HS-27A (cell line): ENCODE measurements at regions not wholly inside any gene's neighbourhood (a gene's known extent, or its start where the extent isn't known, plus 50 kb on each side); places are given as distances from the start of the nearest gene placed in this dataset.
A peak's percentile ranks its signal among the peaks of the same experiment; 100 is the strongest.
"Not testable (repeated sequence)": the region's sequence is repeated elsewhere in the genome, so short reads cannot be mapped to it uniquely, and the experiment has no call there.

Experiments
- DNase-seq: peaks from one replicate; pipeline ENCODE4 v3.0.0-alpha.2; 2012; ENCODE audit warnings: low read depth, missing footprints

GRCh38 chr17:53330756-53331155 lies 492.0 kb upstream of the KIF2B start:
- DNase-seq: no peak

DNA sequence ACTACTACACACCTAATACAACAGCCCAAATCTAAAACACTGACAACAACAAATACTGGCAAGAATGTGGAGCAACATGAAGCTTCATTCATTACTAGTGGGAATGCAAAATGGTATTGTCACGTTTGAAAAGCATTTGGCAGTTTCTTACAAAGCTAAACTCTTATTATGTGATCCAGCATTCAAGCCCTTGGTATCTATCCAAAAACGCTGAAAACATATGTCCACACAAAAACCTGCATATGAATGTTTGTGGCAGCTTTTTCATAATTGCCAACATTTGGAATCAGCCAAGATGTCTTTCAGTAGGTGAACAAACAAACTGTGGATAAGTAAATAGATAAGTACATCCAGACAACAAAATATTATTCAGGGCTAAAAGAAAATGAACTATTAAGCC lies 501.1 kb upstream of the KIF2B start:
- no peak for DNase-seq

- no peak for DNase-seq
Measured at GRCh38 chr17:53319947-53320346, 502.8 kb upstream of the KIF2B start.

- no peak for DNase-seq
Measured at GRCh38 chr17:53316988-53317387, 505.7 kb upstream of the KIF2B start.

- DNase-seq: no peak
Measured at GRCh38 chr17:53316073-53316472, 506.7 kb upstream of the KIF2B start.

DNA sequence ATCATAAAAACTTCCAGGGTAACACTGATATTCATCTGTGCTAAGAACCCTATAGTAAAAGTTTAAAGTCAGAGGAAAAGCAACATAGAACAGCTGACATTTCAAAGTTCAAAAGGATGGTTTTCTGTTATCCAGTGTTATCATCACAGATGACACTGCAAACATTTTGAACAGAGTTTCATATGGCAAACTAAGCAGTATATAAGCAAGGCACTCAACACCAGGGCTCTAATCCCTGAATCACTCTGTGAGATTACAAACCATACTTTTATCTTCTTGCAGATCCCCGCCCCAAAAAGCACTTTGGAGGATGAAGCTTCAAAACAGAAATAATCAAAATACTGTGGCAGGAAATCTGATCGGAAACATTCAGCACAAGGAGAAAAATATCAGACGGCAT lies 508.2 kb upstream of the KIF2B start:
- DNase-seq: no peak

DNA sequence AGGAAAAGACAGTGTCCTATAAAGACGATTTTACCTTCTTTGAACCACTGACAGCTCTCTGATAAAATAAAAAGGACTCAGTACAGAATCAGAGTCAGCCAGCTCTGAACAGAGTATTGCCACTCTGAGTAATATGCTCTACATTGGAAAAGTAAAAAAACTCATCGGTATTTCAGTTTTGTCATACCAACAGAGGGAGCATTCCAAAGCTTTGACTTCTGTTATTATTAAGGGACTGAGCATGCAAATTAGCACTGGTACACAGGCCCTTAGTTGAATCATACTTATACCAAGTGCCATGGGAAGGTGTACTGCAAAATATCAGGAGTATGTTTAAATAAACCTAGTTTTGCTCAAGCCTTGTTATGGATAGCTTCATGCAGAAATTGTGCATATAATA lies 509.0 kb upstream of the KIF2B start:
- DNase-seq: peak; percentile 23

- DNase-seq: no peak
Measured at GRCh38 chr17:53278466-53278865, 544.3 kb upstream of the KIF2B start.

DNA sequence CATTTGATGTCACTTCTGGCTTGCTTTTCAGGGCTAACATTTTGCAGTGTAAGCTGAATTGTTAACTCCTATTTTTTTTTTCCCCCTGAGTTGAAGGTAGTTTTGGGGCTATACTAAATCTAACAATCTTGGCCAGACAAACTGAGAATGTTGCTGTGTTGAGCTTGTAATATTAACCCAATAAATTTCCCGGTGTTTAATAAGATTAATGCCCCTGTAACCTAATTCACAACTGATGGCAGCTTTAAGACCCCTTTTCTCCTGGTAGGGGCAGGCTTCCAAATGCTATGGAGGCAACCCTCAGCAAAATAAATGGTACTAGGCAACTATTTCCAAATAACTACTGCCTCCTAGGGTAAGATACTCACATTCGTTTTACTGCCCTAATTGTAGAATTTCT lies 549.6 kb upstream of the KIF2B start:
- no peak for DNase-seq

DNA sequence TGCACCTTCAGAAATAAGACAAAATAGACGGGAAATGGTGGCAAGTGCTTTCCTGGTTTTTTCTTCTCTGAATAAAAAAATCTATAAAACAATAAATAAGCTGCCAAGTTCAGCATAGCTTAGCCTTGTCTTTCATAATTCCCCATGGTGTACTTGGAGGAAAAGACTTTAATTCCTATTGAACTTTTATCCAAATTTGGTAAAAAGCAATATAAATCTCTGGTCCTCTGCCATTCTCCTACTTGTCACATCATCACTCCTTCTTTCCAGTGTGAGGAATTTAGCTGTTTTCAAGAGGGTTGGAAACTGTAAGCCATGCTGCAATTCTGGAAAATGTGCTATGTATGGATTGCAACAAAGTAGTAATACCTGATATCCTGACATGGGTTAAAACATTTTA lies 551.8 kb upstream of the KIF2B start:
- DNase-seq: no peak

- DNase-seq: no peak
Measured at GRCh38 chr17:53264730-53265129, 558.0 kb upstream of the KIF2B start.

DNA sequence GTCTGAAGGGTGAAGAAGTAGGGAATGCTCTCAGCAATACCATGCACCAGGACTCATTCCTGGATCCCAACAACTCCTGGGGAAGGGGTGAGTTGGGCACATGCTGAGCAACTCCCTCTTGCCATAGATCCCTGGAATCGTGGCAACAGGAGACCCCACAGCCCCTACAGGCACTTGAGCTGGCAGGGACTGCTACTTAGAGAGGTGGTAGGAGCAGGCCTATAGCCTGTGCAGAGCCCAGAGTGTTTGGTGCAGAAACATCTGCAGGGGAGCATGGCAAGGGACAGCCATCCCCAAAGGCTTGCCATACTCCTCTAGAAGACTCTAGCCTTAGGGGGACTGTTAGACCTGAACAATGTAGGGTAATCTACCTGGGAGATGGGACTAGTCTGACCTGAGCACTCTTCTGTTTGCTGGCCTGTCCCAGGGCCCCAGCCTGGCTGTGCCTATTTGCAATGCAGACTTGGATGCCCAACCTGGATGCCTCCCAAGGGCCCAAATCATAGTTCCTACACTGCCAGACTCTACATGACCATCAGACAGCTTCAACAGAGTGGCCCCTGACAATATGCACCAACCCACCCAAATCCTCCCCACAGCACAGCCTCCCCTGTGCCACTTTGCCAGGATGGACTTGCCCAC lies 568.6 kb upstream of the KIF2B start:
- no peak for DNase-seq

- no peak for DNase-seq
Measured at GRCh38 chr17:53249036-53249435, 573.7 kb upstream of the KIF2B start.

GRCh38 chr17:53234138-53234537 lies 588.6 kb upstream of the KIF2B start:
- DNase-seq: no peak

DNA sequence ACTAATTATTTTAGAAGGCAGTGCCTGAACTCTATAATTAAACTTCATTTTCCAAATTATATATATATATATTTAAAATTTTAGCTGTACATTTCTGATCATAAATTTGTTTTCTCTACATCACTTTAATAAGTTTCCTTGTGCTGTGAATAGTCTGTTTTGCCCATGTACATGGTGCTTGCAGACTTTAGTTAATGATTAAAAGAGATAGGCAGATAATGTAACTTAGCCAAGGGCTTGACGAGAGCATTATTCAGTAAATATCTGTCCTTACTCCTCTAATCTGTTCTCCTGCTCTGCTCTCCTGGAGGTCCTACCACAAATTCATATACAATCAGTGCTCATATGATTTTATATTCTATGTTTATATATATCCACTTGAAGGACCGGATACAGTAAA lies 595.2 kb upstream of the KIF2B start:
- DNase-seq: no peak

- DNase-seq: no peak
Measured at GRCh38 chr17:53227111-53227510, 595.6 kb upstream of the KIF2B start.

- DNase-seq: no peak
Measured at GRCh38 chr17:53219821-53220220, 602.9 kb upstream of the KIF2B start.

GRCh38 chr17:53218723-53219122 lies 604.0 kb upstream of the KIF2B start:
- no peak for DNase-seq

DNA sequence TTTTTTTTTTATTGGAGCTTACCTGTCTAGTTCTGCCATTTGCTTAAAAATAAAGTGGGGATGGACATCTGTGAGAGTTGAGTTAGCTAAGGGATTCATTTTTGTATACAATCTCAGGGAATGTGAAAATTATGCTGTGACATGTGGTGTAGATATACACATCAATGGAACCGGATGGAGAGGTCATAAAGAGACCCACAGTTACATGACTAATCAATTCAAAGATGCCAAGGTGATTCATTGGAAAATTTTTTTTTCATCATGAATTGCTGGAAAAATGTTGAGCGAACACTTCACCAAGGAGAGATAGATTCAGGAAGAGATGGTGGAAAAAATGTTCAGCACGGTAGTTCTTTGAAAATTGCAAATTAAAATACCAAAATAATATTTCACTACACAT lies 605.4 kb upstream of the KIF2B start:
- no peak for DNase-seq

- DNase-seq: not testable (repeated sequence)
Measured at GRCh38 chr17:53208935-53209334, 613.8 kb upstream of the KIF2B start.

GRCh38 chr17:53193044-53193443 lies 629.7 kb upstream of the KIF2B start:
- DNase-seq: no peak

GRCh38 chr17:53191878-53192277 lies 630.8 kb upstream of the KIF2B start:
- DNase-seq: no peak

GRCh38 chr17:53186001-53186400 lies 636.7 kb upstream of the KIF2B start:
- DNase-seq: no peak

- no peak for DNase-seq
Measured at GRCh38 chr17:53176629-53177028, 646.1 kb upstream of the KIF2B start.

DNA sequence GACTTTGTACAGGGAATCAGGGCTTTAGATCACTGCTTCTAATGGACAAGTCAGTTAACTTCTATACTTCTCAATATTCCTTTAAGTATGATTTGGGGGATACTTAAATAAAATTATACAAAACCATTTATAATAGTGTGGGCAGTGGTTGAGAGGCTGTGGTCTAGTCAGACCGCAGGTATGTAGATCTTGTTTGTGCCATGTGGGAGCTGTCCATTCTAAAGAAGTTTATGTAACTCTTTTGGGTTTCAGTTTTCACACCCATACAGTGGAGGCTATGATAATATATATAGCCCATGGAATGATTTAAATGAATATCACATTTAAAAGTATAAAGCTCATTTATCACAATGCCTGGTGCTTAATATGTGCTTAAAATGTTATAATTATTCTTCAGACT lies 654.3 kb upstream of the KIF2B start:
- DNase-seq: no peak
